LHCN-M2 (cell line): ENCODE measurements at regions not wholly inside any gene's neighbourhood (a gene's known extent, or its start where the extent isn't known, plus 50 kb on each side); places are given as distances from the start of the nearest gene placed in this dataset.
A peak's percentile ranks its signal among the peaks of the same experiment; 100 is the strongest.
"Not testable (repeated sequence)": the region's sequence is repeated elsewhere in the genome, so short reads cannot be mapped to it uniquely, and the experiment has no call there.

ENCODE experiments used
- DNase-seq: peaks from one replicate; pipeline ENCODE4 v3.0.0-alpha.2; 2012; ENCODE audit warnings: low read depth

DNA sequence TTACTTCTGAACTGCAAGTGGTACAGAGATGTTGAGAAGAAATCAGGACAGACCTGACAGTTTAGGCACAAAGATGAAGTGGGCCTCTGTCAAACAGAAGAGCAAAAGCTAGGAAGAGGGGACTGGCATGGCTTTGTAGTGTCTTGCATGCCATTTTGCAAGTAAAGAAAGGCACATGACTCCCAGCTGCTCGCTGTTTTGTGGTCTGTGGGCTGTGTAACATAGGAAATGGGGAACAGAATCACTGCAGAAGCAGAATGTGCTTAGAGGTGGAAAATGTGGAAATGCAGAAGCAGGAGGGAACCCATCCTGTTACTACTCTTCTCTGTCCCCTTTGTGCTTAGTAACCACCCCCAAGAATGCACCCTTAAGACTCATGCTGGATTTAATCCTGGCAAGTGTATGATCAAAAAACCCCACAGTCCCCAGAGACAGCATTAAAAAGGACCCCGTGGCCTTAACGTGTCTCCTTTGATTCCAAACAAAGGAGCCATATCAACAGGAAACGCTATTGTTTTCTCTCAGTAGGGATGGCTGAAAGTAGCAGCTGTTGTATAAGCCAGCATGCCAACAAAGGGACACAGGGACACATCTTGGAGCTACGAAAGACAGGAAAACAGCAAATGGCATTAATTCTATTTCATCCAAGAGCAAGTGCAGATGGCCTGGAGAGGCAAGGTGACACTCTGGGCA lies 177.6 kb upstream of the GLRA2 start:
- DNase-seq = no peak

DNA sequence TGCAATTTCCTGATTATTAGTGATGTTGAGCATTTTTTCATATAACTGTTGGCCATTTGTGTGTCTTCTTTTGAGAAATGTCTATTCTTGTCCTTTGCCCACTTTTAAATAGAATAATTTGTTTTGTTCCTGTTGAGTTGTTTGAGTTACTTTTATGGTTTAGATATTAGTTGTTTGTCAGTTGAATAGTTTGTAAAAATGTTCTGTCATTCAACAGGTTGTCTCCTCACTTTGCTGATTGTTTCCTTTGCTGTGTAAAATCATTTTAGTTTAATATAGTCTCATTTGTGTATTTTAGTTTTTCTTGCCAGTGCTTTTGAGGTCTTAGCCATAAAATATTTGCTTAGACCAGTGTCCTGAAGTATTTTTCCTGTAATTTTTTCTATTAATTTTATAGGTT lies 181.8 kb upstream of the GLRA2 start:
- DNase-seq = no peak

DNA sequence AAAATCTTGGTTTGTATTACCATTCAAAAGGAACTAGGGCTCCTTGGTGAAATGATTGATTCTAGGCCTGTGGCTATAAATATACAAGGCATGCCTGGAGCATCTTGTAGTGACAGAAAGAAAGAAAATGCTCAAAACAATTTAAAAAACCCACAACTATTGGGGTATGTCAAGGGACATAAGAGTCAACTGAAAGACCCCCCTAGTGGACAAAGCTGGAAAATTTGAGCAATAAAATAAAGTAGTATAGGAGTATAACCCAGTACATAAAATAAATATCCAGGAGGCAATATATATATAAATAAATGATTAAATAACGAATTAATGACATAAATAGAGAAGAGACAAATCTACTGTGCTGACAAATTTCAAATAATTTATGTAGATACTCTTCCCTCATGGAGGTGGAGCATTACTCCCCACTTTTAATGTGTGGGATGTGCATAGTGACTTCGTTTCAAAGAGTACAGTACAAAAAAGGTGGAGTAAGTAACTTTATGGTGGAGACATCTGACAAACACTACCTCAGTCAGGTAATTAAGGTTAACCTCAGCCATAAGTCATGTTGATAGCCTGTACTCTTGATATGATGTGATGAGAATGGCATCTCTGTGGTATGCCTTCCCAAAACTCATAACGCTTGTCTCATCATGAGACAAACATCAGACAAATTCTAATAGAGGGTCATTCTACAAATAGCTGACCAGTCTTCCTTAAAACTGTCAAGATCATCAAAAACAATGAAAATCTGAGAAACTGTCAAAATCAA lies 185.0 kb upstream of the GLRA2 start:
- DNase-seq = no peak

DNA sequence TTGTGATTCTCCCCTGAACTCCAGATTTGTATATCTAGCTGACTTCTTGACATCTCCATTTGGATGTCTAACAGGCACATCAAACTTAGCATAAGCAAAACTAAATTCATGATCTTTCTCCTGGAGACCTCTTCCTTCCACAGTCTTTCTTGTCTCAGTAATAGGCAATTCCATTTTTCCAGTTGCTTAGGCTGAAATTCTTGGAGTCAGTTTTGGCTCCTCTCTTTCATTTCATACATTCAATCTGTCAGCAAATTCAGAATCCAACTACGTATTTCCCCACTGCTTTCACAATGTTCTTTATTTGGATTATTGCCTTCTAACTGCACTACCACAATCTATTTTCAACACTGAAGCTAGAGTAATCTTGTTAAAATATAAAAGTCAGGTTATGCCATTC lies 219.9 kb upstream of the GLRA2 start:
- DNase-seq = no peak

DNA sequence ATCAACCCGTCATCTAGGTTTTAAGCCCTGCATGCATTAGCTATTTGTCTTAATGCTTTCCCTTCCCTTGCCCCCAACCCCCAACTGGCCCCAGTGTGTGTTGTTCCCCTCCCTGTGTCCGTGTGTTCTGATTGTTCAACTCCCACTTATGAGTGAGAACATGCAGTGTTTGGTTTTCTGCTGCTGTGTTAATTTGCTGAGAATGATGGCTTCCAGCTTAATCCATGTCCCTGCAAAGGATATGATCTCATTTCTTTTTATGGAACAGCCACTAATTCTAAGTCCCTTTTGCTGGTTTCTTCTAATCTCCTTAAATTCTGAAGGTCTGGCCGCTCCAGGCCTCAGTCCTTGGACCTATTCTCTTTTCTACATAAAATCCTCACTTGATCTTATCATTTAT lies 220.4 kb upstream of the GLRA2 start:
- not testable (repeated sequence) for DNase-seq

DNA sequence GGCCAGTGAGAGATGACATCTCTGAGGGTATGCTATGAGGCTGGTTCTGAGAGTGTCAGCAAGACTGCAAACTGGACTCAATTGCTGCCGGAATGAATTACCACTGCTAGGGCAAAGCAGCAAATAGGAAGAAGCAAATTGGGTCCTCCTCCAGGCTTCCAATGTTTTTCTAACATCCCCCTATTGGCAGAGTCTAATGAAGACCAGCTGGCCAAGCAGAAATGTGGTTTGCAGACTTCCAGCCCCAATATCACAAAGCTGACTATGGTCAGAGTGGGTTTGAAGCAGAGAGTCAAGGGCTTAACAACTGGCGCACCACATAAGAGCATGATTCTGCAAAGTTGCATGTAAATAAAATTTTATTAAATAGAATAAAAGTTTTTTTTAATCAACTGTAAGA lies 225.4 kb upstream of the GLRA2 start:
- no peak for DNase-seq

DNA sequence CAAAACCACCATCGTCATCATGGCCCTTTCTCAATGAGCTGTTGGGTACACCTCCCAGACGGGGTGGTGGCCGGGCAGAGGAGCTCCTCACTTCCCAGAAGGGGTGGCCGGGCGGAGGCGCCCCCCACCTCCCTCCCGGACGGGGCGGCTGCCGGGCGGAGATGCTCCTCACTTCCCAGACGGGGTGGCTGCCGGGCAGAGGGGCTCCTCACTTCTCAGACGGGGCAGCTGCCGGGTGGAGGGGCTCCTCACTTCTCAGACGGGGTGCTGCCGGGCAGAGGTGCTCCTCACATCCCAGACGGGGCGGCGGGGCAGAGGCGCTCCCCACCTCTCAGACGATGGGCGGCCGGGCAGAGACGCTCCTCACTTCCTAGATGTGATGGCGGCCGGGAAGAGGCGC lies 226.8 kb upstream of the GLRA2 start:
- not testable (repeated sequence) for DNase-seq

DNA sequence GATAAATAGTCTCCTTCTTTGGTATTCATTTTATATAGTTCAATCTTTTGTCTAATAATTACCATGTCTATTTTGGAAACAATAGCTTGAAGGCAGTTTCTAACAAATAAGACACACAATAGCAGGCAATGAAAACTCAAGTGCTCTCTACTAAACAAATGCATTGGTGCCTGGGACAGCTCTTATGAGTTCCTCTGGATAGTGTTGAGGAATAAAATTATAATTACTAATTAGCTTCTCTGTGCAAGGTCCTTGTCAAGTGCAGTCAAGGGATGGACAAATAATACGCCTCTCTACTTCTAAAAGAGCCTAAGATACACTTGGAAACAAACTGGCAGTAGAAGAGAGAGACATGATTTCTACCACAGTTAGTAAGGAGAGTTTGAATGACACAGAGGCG lies 229.0 kb upstream of the GLRA2 start:
- no peak for DNase-seq

DNA sequence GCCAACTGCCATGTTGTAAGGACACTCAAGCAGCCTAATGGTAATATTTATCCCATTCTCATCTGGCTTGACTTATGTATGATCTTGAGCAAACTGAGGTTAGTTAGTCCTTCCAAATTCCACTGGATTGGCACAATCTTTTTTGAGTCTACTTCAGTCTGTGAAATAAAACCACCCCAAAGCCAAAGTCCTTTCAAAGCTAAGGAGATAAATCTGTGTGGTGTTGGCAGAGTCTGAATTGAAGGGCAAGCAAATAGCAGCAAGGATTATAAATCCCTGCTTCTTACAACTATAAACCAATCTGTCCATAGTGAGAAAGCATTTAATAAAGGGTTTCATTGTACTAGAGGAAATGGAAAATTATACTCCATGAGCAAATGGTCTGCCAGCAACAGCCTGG lies 233.9 kb upstream of the GLRA2 start:
- no peak for DNase-seq

DNA sequence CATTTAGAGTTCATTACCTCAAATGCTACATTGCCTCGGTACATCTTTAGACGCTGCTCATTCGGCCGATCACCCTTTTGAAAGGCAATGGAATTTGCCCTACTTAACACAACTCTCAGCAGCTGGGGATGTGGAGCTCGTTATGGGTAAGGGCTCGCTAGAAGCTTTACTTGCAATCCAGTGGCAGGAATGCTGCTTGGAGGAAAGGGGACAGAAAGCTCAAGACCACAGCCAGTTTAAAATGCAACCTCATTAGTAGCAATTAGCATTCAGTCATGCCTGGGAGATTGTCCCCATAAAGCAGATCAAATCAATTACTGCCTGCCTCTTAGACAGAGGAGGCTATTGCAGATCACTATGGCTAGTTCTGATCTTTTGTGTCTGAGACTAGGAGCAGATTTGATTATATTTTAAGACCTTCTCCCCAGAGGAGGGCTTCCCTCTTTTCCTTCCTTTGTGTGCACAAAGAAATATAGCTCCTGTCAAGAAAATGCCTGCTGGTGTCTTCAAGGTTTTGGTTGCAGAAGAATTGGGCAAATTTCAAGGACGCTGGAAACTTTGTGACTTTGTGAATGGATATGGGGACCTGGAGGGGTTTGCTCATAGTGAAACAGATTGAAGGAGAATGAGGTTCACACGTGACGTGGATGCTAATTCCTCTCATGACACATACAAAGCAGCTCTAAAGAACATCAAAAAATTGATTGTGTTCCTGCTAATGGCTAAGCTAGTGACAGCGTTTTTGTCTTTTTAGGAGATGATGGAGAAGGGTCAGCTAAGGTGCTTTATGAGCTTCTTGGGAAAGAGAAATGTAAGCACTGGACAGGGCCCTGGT lies 237.5 kb upstream of the GLRA2 start:
- DNase-seq = no peak

DNA sequence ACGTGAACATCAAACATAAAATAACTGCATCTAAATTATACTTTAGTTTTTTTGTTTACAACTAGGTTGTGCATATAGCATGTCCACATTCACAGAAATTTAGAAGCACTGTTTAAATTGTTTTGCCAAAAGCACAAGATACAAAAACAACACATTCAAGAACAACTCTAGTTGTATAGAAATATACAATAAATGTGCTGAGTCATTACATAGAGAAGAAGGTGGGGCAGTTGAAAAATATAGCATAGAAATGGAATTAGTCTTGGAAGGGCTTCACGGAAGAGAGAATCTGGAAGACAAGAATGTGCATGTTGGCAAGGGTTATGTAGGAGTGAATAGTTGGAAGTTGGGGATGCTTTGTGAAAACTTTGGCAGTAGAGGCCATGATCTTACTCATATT lies 239.0 kb upstream of the GLRA2 start:
- no peak for DNase-seq

DNA sequence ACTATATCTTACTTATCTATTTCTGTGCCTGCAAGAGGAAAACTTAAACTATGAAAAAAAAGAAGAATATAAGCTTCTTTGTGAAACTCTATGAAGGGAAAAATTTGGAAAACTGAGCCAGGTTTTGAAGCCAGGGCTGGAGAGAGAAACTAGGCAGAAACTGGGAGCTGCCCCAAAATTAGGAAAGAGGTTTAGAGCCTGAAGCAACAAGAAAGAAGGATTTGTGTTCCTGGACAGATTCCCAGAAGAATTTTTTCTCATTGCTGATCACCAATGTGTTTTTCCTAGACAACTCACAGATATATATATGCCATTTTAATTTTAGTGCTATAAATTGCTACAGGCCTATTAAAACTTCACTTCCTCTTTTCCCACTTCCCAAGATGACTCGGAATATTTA lies 245.0 kb upstream of the GEMIN8 start:
- DNase-seq = no peak

DNA sequence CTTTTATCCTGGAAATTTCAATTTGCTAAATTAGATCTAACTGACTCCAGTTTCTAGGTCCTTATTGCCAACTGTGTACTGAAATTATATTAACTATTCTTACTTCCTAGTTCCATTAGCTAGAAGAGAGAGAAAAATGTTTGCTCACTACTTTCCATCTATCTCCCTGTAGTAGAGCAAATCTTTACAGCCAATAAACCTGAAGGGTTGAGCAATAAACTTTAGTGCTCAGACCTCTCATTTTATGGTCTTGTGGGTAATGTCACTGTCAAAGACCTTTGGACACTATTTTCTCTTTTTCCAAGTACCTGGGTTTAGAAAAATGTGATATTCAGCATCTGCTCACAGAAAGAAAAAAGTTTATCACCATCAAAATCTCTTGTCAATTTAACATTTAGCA lies 237.5 kb upstream of the GEMIN8 start:
- DNase-seq = no peak

DNA sequence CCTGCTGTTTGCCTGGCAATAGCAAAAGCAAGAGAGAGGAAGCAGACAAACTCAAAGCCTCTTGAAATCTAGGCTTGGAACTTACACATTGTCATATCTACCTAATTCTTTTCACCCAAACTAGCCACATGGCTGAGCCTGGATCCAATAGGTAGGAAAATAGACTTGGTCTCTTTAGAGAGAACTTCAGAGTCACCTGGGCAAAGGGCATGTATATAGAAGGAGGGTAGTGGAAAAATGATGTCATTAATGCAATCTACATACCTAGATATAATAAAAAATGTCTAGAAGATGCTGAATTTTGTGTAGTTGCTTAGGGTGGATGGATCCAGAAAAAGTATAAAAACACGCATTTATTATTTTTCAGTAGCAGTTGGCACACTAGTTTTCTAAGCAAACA lies 237.0 kb upstream of the GEMIN8 start:
- DNase-seq = no peak

DNA sequence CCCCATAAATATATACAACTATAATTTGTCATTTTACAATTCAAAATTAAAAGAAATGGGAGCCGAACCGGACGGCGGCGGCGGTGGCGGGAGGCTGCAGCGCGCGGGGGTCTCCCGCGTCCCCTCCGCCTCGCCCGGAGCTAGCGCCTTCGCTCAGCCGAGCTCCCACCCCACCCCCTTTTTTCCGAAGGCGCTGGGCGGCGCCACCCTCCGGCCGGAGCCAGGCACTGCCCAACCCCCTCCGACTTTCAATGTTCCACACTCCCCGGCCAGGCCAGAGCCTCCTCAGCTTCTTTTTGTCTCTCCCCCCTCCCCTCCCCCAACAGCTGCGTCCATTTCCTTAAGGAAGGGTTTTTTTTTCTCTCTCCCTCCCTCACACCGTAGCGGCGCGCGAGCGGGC lies 214.1 kb upstream of the GEMIN8 start:
- DNase-seq = no peak

DNA sequence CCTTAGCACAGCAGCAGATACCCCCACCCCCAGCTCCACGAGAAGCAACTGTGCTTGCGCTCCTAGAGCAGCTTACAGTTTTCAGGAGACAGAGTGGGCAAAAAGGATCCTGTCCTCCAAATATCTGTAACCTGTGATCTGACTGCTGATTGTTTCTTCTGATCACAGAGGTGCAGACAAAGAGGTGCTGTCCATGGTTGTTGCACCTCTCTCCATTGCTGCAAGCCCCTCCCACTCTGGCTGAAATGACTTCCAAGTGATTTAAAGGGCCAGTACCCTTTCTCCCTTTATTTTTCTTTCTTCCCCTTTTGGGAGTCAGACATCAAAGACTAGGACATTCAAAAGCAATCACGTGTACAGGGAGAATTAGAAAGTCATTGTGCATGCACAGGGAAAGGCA lies 205.3 kb upstream of the GEMIN8 start:
- DNase-seq = no peak

DNA sequence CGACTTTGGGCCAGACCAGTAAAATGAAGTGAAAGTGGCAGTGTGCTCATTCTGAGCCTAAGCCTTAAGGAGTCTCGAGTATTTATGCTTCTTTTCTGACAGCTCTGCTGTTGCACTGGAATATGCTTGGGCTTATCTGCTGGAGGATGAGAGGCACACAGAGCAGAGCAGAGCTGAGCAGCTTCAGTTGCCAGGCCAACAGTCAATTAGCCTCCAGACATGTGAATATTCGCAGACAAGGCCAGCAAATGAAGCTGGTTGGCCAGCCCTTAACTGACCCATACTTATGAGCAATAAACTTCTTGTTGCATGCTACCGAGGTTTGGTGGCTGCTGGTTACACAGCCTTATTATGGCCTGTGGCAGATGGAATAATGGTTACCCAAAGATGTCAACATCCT lies 203.0 kb upstream of the GEMIN8 start:
- DNase-seq = no peak

DNA sequence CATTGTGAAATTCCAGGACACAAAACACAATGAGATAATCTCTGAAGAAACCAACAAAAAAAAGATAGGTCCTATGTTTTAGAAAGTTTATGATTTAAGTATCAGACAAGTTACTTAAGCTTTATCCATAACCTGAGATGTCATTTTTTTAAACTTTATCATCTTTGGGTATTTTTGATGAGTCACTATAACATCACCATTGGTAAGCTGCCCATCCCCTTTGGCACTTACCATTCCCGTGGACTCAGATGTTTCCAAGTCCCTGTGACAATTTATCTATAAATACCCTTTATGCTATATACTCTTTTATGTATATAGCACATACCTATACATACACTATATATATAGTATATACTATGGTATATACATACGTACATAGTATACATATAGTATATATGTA lies 198.9 kb upstream of the GEMIN8 start:
- DNase-seq = peak; percentile 0

DNA sequence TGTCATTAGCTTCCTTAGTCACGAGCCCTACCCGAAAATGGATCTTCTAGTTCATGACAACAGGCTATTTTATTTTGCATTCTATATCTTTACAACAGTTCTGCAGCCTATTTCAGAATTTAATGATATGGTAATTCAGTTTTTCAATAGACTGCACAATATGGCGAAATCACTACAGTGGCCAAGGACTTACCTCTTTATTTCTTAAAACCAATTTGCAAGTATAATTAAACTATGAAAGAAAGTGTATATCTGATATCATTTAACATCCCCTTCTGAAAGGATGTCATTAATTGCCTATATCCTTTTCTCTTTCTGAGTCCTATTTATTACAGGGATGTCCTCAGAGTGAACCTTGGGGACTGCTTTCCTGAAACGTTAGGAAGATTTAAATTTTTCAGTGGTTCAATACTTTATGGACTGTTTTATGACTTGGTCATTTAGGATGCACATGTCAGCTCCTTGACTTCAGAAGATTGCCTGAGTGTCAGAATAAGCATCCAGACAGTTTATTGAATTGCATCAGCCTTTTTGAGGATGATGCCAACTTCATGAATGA lies 190.8 kb upstream of the GEMIN8 start:
- DNase-seq = no peak

DNA sequence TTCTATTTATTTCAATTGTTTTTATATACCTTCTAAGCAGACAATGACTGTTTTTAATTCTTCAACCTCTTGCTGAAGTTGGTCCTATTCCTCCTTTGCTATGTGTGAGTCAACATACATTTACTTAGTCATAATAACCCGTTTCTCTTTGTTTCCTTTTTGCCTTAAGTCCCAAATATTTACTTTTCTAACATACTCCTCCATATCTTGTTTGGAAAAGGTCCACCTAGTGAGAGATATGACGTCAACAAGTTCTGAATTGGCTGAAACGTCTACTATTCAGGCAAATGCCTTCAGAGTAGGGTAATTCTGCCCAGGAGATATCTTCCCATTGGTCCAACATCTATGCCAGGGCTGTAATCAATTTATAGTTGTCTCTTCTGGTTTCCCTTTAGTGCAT lies 179.3 kb upstream of the GEMIN8 start:
- DNase-seq = no peak

DNA sequence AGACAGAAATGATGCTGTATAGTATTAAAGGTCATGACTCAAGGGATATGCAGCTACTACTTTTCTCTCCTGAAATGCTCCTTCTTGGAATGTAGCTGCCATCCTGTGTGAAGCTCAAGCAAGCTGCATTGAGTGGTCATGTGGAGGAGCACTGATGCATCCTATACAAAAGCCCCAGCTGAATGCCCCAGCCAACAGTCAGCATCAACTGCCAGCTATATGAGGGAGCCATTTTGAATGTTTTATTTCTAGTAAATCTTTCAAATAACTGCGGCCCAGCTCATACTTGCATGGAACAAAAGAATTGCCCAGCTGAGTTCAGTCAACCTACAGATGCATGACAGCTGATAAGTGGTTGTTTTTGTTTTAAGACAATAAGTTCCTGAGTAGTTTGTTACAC lies 165.0 kb upstream of the GEMIN8 start:
- DNase-seq = no peak

DNA sequence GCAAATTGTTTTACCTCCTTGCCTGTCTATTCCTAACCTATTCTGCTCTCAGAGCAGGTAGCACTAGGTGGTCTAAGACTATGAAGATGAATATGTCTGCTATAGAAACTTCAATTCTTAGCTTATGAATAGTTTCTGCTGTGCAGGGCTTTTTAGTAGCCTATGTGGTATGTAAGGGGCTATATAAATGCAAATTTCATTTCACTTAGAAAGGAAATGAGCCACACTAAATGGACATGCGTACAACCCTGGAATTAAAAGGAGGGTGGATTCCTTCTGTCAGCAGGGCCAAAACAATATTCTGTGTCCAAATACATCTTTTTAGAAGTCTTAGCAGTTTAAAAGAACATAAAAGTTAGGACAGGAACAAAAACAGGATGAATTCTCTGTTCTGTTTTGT lies 163.9 kb upstream of the GEMIN8 start:
- no peak for DNase-seq
